ENCODE measurements at regions not wholly inside any gene's neighbourhood (a gene's known extent, or its start where the extent isn't known, plus 50 kb on each side); places are given as distances from the start of the nearest gene placed in this dataset.

DNA sequence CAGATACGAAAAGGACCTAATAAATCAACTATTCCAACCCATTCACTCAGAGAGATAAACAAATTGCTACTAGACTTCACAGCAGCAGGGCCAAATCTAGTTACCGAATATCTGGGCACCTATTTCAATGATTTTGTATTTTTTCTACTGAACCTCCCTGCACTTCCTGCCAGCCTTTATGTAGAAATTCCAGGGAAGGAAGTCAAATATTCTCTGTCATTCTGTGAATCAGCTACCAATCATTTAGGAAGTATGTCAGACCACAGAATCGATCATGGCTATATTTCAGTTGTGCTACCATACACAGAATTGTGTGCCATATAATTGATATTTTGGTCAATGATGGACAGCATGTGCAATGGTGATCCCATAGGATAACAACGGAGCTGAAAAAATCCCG, 109.6 kb upstream of the SPOPL start:
- Histone ChIP-seq H3K27ac (no peak overlapping the region), H3K9me3 (no peaks in the 10 kb centered on the region), H3K27me3 (replicated peaks; ENCODE audit: insufficient read depth) (no peaks in the 10 kb centered on the region), H3K4me1 (ENCODE audit: control insufficient read depth in 1 of 2, low read depth in 2 of 2) (no peaks in the 10 kb centered on the region), H3K36me3 (no peaks in the 10 kb centered on the region), H3K4me3 (no peak overlapping the region)
- DNase-seq (ENCODE audit: low spot score) (no peak), ATAC-seq (ENCODE audit: insufficient number of reproducible peaks, low FRiP score, low read depth) (no peak)
- TF ChIP-seq, protein P1, sequence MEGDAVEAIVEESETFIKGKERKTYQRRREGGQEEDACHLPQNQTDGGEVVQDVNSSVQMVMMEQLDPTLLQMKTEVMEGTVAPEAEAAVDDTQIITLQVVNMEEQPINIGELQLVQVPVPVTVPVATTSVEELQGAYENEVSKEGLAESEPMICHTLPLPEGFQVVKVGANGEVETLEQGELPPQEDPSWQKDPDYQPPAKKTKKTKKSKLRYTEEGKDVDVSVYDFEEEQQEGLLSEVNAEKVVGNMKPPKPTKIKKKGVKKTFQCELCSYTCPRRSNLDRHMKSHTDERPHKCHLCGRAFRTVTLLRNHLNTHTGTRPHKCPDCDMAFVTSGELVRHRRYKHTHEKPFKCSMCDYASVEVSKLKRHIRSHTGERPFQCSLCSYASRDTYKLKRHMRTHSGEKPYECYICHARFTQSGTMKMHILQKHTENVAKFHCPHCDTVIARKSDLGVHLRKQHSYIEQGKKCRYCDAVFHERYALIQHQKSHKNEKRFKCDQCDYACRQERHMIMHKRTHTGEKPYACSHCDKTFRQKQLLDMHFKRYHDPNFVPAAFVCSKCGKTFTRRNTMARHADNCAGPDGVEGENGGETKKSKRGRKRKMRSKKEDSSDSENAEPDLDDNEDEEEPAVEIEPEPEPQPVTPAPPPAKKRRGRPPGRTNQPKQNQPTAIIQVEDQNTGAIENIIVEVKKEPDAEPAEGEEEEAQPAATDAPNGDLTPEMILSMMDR (IDR thresholded peaks at IDR 0.05) = no peak

DNA sequence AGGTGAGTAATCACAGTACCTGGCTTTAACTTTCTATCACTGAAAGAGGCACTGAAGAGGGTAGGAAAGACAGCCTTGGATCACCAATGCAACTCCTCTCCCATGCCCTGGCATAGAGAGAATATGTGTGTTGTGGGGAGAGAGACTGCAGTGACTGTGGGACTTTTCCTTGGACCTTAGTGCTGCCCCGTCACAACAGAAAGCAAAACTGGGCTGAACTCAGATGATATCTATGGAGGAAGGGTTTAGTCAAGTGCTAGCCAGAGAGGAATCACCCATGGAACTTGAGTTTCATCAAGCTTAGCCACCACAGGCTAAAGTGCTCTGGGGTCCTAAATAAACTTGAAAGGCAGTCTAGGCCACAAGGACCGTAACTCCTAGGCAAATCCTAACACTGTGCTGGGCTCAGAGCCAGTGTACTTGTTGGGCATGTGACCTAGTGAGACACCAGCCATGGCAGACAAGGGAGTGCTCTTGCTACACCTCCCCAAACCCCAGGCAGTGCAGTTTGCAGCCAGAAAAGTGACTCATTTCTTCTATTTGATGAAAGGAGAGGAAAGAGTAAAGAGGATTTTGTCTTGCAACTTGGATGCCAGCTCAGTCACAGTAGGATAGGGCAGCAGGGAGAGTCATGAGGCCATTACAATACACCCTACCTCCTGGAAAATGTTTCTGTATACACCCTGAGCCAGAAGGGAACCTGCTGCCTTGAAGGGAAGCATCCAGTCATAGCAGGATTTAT, 105.8 kb upstream of the SPOPL start:
- TF ChIP-seq, protein P1 (IDR thresholded peaks at IDR 0.05) = no peak
- DNase-seq (ENCODE audit: low spot score) = no peak
- Histone ChIP-seq H3K36me3 (no peaks in the 10 kb centered on the region), H3K27ac (no peak overlapping the region), H3K27me3 (replicated peaks; ENCODE audit: insufficient read depth) (no peaks in the 10 kb centered on the region), H3K4me3 (no peak overlapping the region), H3K9me3 (no peaks in the 10 kb centered on the region), H3K4me1 (ENCODE audit: control insufficient read depth in 1 of 2, low read depth in 2 of 2) (no peaks in the 10 kb centered on the region)
- ATAC-seq (ENCODE audit: insufficient number of reproducible peaks, low FRiP score, low read depth) = no peak

GRCh38 chr2:138396843-138397242, 104.7 kb upstream of the SPOPL start:
- no peak for DNase-seq (ENCODE audit: low spot score)
- TF ChIP-seq, protein P1 (IDR thresholded peaks at IDR 0.05) = no peak
- no peak for ATAC-seq (ENCODE audit: insufficient number of reproducible peaks, low FRiP score, low read depth)

DNA sequence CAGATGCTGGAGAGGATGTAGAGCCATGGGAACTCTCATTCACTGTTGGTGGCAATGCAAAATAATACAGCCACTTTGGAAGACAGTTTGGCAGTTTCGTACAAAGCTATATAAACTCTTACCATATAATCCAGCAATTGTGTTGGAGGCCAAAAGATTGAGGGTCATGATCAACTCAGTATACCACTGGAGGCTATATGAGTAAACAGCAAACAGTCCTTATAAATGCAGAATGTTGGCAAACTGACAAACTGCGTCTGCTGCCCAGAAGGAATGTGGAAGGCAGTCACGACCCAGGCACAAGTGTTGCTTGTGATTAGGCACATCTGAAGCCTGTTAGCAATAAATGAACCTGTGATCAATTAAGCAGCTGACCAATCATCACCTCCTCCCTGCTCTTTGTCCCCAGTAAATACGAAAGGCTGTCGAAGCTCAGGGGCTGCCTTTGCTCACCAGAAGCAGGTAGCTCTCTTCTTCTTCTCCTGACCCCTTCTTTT, 98.1 kb upstream of the SPOPL start:
- Histone ChIP-seq H3K27ac (no peak overlapping the region), H3K36me3 (no peaks in the 10 kb centered on the region), H3K4me3 (no peak overlapping the region), H3K4me1 (ENCODE audit: control insufficient read depth in 1 of 2, low read depth in 2 of 2) (no peaks in the 10 kb centered on the region), H3K27me3 (replicated peaks; ENCODE audit: insufficient read depth) (no peaks in the 10 kb centered on the region), H3K9me3 (no peaks in the 10 kb centered on the region)
- TF ChIP-seq, protein P1 (IDR thresholded peaks at IDR 0.05) = no peak
- ATAC-seq (ENCODE audit: insufficient number of reproducible peaks, low FRiP score, low read depth) = no peak
- DNase-seq (ENCODE audit: low spot score) = no peak

More at GRCh38 chr2:138396843-138397242, 104.7 kb upstream of the SPOPL start:
- H3K27me3 ChIP-seq (replicated peaks; ENCODE audit: insufficient read depth) = no peaks in the 10 kb centered on the region
- no peak overlapping the region for H3K4me3 ChIP-seq
- no peaks in the 10 kb centered on the region for H3K4me1 ChIP-seq (ENCODE audit: control insufficient read depth in 1 of 2, low read depth in 2 of 2)
- no peaks in the 10 kb centered on the region for H3K9me3 ChIP-seq
- H3K36me3 ChIP-seq = no peaks in the 10 kb centered on the region
- no peak overlapping the region for H3K27ac ChIP-seq

DNA sequence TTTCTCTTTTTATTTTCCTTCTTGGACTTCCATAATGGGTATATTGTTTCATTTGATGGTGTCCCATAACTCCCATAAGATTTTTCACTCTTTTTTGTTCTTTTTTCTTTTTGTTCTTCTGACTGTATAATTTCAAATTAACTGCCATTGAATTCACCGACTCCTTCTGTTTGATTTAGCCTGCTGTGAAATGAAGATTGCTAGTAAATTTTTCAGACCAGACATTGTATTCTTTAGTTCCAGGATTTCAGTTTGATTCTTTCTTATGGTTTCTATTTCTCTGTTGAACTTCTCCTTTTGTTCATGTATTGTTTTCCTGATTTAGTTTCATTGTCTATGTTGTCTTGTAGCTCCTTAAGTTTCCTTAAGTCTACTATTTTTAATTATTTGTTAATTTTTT, 87.6 kb upstream of the SPOPL start:
- Histone ChIP-seq H3K27me3 (replicated peaks; ENCODE audit: insufficient read depth) (no peaks in the 10 kb centered on the region), H3K4me1 (ENCODE audit: control insufficient read depth in 1 of 2, low read depth in 2 of 2) (no peaks in the 10 kb centered on the region), H3K4me3 (no peak overlapping the region), H3K36me3 (no peaks in the 10 kb centered on the region), H3K9me3 (peaks cover 7% of the 10 kb centered on the region), H3K27ac (no peak overlapping the region)
- no peak for DNase-seq (ENCODE audit: low spot score)
- TF ChIP-seq, protein P1 (IDR thresholded peaks at IDR 0.05) = no peak
- ATAC-seq (ENCODE audit: insufficient number of reproducible peaks, low FRiP score, low read depth) = no peak
